ENCODE measurements at regions not wholly inside any gene's neighbourhood (a gene's known extent, or its start where the extent isn't known, plus 50 kb on each side); places are given as distances from the start of the nearest gene placed in this dataset.
A peak's percentile ranks its signal among the peaks of the same experiment; 100 is the strongest.

- TF ChIP-seq CTCF (conservative IDR thresholded peaks at IDR 0.05; ENCODE audit: low read length), result no peak
- no peak overlapping the region for H3K4me3 ChIP-seq (ENCODE audit: low read length)
- DNase-seq (ENCODE audit: low read depth), result no peak
Observed at GRCh38 chr5:17732351-17732923, 98.2 kb downstream of the TAF11L14 start.

- no peak overlapping the region for H3K4me3 ChIP-seq (ENCODE audit: low read length)
- TF ChIP-seq CTCF (conservative IDR thresholded peaks at IDR 0.05; ENCODE audit: low read length), result no peak
- no peak for DNase-seq (ENCODE audit: low read depth)
Observed at GRCh38 chr5:17734011-17734410, 99.8 kb downstream of the TAF11L14 start.

GRCh38 chr5:17735761-17736160 lies 101.5 kb downstream of the TAF11L14 start:
- H3K4me3 ChIP-seq (ENCODE audit: low read length), result no peak overlapping the region
- TF ChIP-seq CTCF (conservative IDR thresholded peaks at IDR 0.05; ENCODE audit: low read length), result no peak
- DNase-seq (ENCODE audit: low read depth), result no peak

GRCh38 chr5:17737092-17737491 lies 102.8 kb downstream of the TAF11L14 start:
- no peak for DNase-seq (ENCODE audit: low read depth)
- no peak overlapping the region for H3K4me3 ChIP-seq (ENCODE audit: low read length)
- no peak for TF ChIP-seq CTCF (conservative IDR thresholded peaks at IDR 0.05; ENCODE audit: low read length)

- no peak overlapping the region for H3K4me3 ChIP-seq (ENCODE audit: low read length)
- DNase-seq (ENCODE audit: low read depth), result no peak
- no peak for TF ChIP-seq CTCF (conservative IDR thresholded peaks at IDR 0.05; ENCODE audit: low read length)
Observed at GRCh38 chr5:17738446-17738845, 104.2 kb downstream of the TAF11L14 start.

GRCh38 chr5:17743580-17744435 lies 109.5 kb downstream of the TAF11L14 start:
- H3K4me3 ChIP-seq (ENCODE audit: low read length), result no peak overlapping the region
- DNase-seq (ENCODE audit: low read depth), result peak; percentile 7
- TF ChIP-seq CTCF (conservative IDR thresholded peaks at IDR 0.05; ENCODE audit: low read length), result no peak

GRCh38 chr5:17748201-17748600 lies 113.9 kb downstream of the TAF11L14 start:
- no peak for DNase-seq (ENCODE audit: low read depth)
- no peak for TF ChIP-seq CTCF (conservative IDR thresholded peaks at IDR 0.05; ENCODE audit: low read length)
- no peak overlapping the region for H3K4me3 ChIP-seq (ENCODE audit: low read length)

Measured in AG10803 (cell line).